ENCODE measurements at regions not wholly inside any gene's neighbourhood (a gene's known extent, or its start where the extent isn't known, plus 50 kb on each side); places are given as distances from the start of the nearest gene placed in this dataset.

DNA sequence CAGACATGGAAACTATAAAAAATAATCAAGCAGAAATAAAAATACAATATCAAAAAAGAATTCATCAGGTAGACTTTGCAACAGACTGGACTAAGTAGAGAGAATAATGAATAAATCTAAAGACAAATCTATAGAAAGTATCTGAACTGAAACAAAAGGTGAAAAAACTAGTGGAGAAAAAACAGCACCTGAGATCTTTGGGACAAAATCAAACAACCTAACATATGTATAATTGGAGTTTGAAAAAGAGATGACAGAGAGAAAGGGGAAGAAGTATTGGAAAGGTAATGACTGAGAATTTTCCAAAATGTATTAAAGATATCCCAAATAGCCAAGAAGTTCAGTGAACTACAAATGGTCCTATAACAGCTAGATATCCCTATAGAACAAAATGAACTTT, 245.4 kb downstream of the IPO8 start:
- Mint-ChIP-seq H3K36me3 (ENCODE audit: low read depth) (no peaks in the 10 kb centered on the region), H3K4me3 (no peak overlapping the region), H3K4me1 (no peaks in the 10 kb centered on the region), H3K9me3 (peaks cover 27% of the 10 kb centered on the region), H3K27ac (no peak overlapping the region), H3K27me3 (ENCODE audit: low read depth, poor library complexity) (peaks cover 10% of the 10 kb centered on the region)
- TF ChIP-seq, protein P1, sequence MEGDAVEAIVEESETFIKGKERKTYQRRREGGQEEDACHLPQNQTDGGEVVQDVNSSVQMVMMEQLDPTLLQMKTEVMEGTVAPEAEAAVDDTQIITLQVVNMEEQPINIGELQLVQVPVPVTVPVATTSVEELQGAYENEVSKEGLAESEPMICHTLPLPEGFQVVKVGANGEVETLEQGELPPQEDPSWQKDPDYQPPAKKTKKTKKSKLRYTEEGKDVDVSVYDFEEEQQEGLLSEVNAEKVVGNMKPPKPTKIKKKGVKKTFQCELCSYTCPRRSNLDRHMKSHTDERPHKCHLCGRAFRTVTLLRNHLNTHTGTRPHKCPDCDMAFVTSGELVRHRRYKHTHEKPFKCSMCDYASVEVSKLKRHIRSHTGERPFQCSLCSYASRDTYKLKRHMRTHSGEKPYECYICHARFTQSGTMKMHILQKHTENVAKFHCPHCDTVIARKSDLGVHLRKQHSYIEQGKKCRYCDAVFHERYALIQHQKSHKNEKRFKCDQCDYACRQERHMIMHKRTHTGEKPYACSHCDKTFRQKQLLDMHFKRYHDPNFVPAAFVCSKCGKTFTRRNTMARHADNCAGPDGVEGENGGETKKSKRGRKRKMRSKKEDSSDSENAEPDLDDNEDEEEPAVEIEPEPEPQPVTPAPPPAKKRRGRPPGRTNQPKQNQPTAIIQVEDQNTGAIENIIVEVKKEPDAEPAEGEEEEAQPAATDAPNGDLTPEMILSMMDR (IDR thresholded peaks at IDR 0.05), result no peak
- no peak for DNase-seq

DNA sequence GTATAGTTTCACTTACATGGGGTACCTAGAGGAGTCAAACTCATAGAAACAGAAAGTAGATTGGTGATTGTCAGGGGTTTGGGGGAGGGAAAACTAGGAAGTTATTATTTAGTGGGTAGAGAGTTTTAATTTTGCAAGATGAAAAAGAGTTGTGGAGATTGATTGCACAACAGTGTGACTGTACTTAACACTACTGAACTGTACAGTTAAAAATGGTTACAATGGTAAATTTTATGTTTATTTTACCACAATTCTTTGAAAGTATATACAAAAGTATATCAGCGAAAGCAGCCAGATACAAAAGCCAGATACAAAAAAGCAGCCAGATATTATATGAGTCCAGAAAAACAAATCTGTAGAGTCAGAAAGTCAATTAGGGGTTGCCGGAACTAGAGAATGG, 247.6 kb downstream of the IPO8 start:
- no peak overlapping the region for H3K4me3 Mint-ChIP-seq
- no peaks in the 10 kb centered on the region for H3K4me1 Mint-ChIP-seq
- H3K27ac Mint-ChIP-seq, result no peak overlapping the region
- peaks cover 13% of the 10 kb centered on the region for H3K27me3 Mint-ChIP-seq (ENCODE audit: low read depth, poor library complexity)
- peaks cover 27% of the 10 kb centered on the region for H3K9me3 Mint-ChIP-seq
- TF ChIP-seq, protein P1 (IDR thresholded peaks at IDR 0.05), result no peak
- DNase-seq, result no peak
- H3K36me3 Mint-ChIP-seq (ENCODE audit: low read depth), result no peaks in the 10 kb centered on the region

DNA sequence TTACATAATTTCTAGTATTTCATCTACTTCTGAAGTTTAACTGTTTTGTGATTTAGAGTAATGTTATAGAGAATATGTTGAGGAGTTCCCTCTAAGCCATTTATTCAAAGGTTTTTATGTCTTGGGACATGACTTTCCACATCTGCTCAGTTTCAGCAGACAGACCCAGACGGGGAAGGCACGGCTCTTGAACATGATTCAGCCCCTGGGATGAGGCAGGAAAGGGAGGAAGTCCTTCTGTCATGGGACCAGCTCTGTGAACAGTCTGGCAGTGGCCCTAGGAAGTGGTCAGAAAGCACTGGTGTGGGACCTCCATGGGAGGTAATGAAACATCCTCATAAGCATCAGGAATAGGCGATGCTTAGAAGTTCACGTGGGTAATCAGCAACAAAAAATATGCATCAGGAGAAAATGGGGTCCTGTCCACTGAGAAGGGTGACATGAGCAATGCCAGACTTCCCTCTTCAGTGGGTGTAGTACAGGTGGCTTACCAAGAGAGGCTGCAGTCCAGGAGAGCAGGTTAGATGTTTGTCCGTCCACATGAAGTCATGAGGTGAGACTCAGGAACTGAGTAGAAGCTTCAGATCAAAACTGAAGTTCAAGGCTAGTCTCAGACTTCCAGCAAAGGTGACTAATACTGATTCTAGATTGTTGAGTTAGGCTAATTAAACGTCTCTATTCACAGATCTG, 248.5 kb downstream of the IPO8 start:
- TF ChIP-seq, protein P1 (IDR thresholded peaks at IDR 0.05), result no peak
- H3K36me3 Mint-ChIP-seq (ENCODE audit: low read depth), result no peaks in the 10 kb centered on the region
- peaks cover 13% of the 10 kb centered on the region for H3K27me3 Mint-ChIP-seq (ENCODE audit: low read depth, poor library complexity)

GRCh38 chr12:30442461-30442860, 253.2 kb downstream of the IPO8 start:
- no peaks in the 10 kb centered on the region for H3K9me3 Mint-ChIP-seq
- peaks cover 13% of the 10 kb centered on the region for H3K27me3 Mint-ChIP-seq (ENCODE audit: low read depth, poor library complexity)
- H3K4me3 Mint-ChIP-seq, result no peak overlapping the region
- TF ChIP-seq, protein P1 (IDR thresholded peaks at IDR 0.05), result no peak
- H3K27ac Mint-ChIP-seq, result no peak overlapping the region
- H3K36me3 Mint-ChIP-seq (ENCODE audit: low read depth), result no peaks in the 10 kb centered on the region
- no peak for DNase-seq
- H3K4me1 Mint-ChIP-seq, result peaks cover 11% of the 10 kb centered on the region

More for the DNA sequence above, 248.5 kb downstream of the IPO8 start:
- DNase-seq, result no peak
- H3K9me3 Mint-ChIP-seq, result peaks cover 26% of the 10 kb centered on the region
- H3K27ac Mint-ChIP-seq, result no peak overlapping the region
- no peaks in the 10 kb centered on the region for H3K4me1 Mint-ChIP-seq
- no peak overlapping the region for H3K4me3 Mint-ChIP-seq

DNA sequence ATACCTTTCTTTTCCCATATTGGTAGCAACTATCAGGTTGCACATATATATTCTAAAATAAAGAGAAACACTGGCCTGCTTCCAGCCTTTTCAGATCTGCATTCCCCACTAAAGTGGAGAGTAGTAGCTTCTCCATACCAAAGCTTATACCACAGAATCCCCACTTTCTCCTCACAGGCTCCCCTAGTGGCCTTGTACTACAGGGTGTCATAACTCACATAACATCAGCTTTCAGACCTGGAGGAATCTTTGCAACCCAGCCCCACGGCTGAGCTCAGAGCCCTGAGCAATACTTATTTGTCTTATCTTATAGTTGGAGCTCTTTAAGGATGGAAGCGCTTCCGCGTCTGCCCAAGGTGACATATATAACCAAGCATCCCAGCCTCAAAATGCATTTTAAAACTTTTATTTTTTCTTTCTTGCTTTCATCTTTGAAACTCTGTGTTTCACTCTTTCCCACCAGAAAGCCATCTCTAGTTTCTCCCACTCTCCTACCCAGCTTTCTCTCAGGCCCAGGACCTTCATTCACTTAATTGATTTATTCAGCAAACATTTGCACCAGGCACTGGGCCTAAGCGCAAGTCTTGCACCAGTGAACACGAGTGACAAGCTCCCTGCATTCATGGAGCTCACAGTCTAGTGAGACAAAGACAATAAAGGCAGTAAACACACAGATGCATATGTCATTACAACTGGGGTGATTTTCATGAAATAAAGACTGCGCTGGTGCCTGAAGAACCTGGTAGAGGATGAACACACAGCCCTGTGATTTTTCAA, 254.7 kb downstream of the IPO8 start:
- TF ChIP-seq, protein P1 (IDR thresholded peaks at IDR 0.05), result peak; percentile 51
- Mint-ChIP-seq H3K4me3 (no peak overlapping the region), H3K36me3 (ENCODE audit: low read depth) (no peaks in the 10 kb centered on the region), H3K9me3 (no peaks in the 10 kb centered on the region), H3K27ac (peak overlapping the region; percentile 15), H3K4me1 (peaks cover 11% of the 10 kb centered on the region), H3K27me3 (ENCODE audit: low read depth, poor library complexity) (peaks cover 13% of the 10 kb centered on the region)
- DNase-seq, result peak; percentile 25

All from nephron progenitor cell (in vitro differentiated cells).